IMR-90 (cell line): ENCODE measurements at regions not wholly inside any gene's neighbourhood (a gene's known extent, or its start where the extent isn't known, plus 50 kb on each side); places are given as distances from the start of the nearest gene placed in this dataset.

ENCODE experiments used
- ATAC-seq: fragments of 200-7000 bp; cut with Tn5 transposase; 2 replicates; pipeline ENCODE4 v1.9.1; 2020; ENCODE audit warnings: low read depth, mild to moderate bottlenecking, moderate library complexity
- BruUV-seq: library from RNA; stranded (reverse); fragments of 400-500 nt; replicated peaks from 2 replicates; lab custom pipeline; 2021; lab: Mats Ljungman, UMichigan
- CTCF ChIA-PET: fragments of 300-600 bp; formaldehyde crosslinking; extraction: SDS; loops from one replicate; lab custom pipeline; 2021; ENCODE audit warnings: antibody characterized with exemption; lab: Yijun Ruan, JAX
- POLR2A ChIA-PET: fragments of 300-600 bp; sonication (Branson Sonifier 250); formaldehyde crosslinking; loops from one replicate; lab custom pipeline; 2022; ENCODE audit warnings: antibody characterized with exemption; ENCODE audit not compliant: unreplicated experiment; lab: Charles Lee
- DNase-seq: peaks from one replicate; pipeline ENCODE4 v3.0.0; 2013
- H2AFZ ChIP-seq: replicated peaks from 2 replicates; pipeline ENCODE3; 2013; ENCODE audit warnings: low read length, mild to moderate bottlenecking; ENCODE audit not compliant: poor library complexity
- H2AK5ac ChIP-seq: 2 replicates; pipeline ENCODE4 v1.6.1; 2013; ENCODE audit warnings: low read depth, low read length, inconsistent platforms
- H2AK9ac ChIP-seq: replicated peaks from 2 replicates; pipeline ENCODE3; 2013; ENCODE audit warnings: mild to moderate bottlenecking, low read depth, low read length, moderate library complexity; ENCODE audit not compliant: poor library complexity
- H2BK120ac ChIP-seq: 2 replicates; pipeline ENCODE4 v1.6.1; 2013; ENCODE audit warnings: low read depth, low read length, inconsistent platforms
- H2BK15ac ChIP-seq: 3 replicates; pipeline ENCODE4 v1.6.1; 2013; ENCODE audit warnings: low read depth, low read length, inconsistent platforms
- H2BK20ac ChIP-seq: 2 replicates; pipeline ENCODE4 v1.6.1; 2013; ENCODE audit warnings: low read depth, mild to moderate bottlenecking, inconsistent platforms, low read length, moderate library complexity
- H2BK5ac ChIP-seq: 2 replicates; pipeline ENCODE4 v1.6.1; 2013; ENCODE audit warnings: mild to moderate bottlenecking, low read depth, low read length, inconsistent platforms; ENCODE audit not compliant: poor library complexity, severe bottlenecking
- H3K14ac ChIP-seq: replicated peaks from 2 replicates; pipeline ENCODE4 v1.6.1; 2013; ENCODE audit warnings: low read depth, low read length, inconsistent platforms
- H3K18ac ChIP-seq: 2 replicates; pipeline ENCODE4 v1.6.1; 2013; ENCODE audit warnings: low read depth, low read length, control low read depth
- H3K23ac ChIP-seq: 2 replicates; pipeline ENCODE4 v1.6.1; 2013; ENCODE audit warnings: low read depth, low read length, inconsistent platforms
- H3K27ac ChIP-seq: 2 replicates; pipeline ENCODE4 v1.5.1; 2013; ENCODE audit warnings: mild to moderate bottlenecking, control low read depth, low read length; ENCODE audit not compliant: insufficient read depth
- H3K27me3 ChIP-seq: 2 replicates; pipeline ENCODE4 v1.6.1; 2013; ENCODE audit warnings: low read length; ENCODE audit not compliant: control insufficient read depth, insufficient read depth
- H3K36me3 ChIP-seq: 2 replicates; pipeline ENCODE4 v1.6.1; 2013; ENCODE audit warnings: low read length, mixed read lengths; ENCODE audit not compliant: control insufficient read depth, insufficient read depth
- H3K4ac ChIP-seq: 2 replicates; pipeline ENCODE4 v1.6.1; 2013; ENCODE audit warnings: low read depth, low read length, inconsistent platforms
- H3K4me1 ChIP-seq: 2 replicates; pipeline ENCODE4 v1.6.1; 2013; ENCODE audit warnings: low read length, mixed read lengths; ENCODE audit not compliant: control insufficient read depth, insufficient read depth
- H3K4me2 ChIP-seq: 2 replicates; pipeline ENCODE4 v1.6.1; 2013; ENCODE audit warnings: low read depth, mild to moderate bottlenecking, control low read depth, low read length, moderate library complexity
- H3K4me3 ChIP-seq: 2 replicates; pipeline ENCODE4 v1.5.1; 2013; ENCODE audit warnings: low read depth, mild to moderate bottlenecking, control low read depth, low read length, moderate library complexity; ENCODE audit not compliant: insufficient read depth
- H3K56ac ChIP-seq: 2 replicates; pipeline ENCODE4 v1.6.1; 2013; ENCODE audit warnings: low read length, inconsistent platforms; ENCODE audit not compliant: insufficient read depth; ENCODE audit errors: extremely low read depth
- H3K79me1 ChIP-seq, 2 experiments: 2 replicates each; pipeline ENCODE4 v1.6.1; 2013; ENCODE audit warnings: low read length in 2 of 2, inconsistent platforms in 1 of 2, low read depth in 1 of 2
- H3K9ac ChIP-seq: 2 replicates; pipeline ENCODE4 v1.6.1; 2013; ENCODE audit warnings: low read depth, low read length, control low read depth
- H3K9me1 ChIP-seq: 2 replicates; pipeline ENCODE4 v1.6.1; 2013; ENCODE audit warnings: low read length, inconsistent platforms; ENCODE audit not compliant: insufficient read depth
- H3K9me3 ChIP-seq: 2 replicates; pipeline ENCODE4 v1.6.1; 2013; ENCODE audit warnings: low read length; ENCODE audit not compliant: control insufficient read depth, insufficient read depth
- H4K20me1 ChIP-seq: 2 replicates; pipeline ENCODE4 v1.6.1; 2013; ENCODE audit warnings: low read length, inconsistent platforms; ENCODE audit not compliant: insufficient read depth
- H4K5ac ChIP-seq: 2 replicates; pipeline ENCODE4 v1.6.1; 2013; ENCODE audit warnings: mild to moderate bottlenecking, low read depth, low read length, control low read depth
- H4K8ac ChIP-seq, 2 experiments: 2 replicates each; pipeline ENCODE4 v1.6.1; 2013; ENCODE audit warnings: low read depth in 2 of 2, low read length in 2 of 2, control low read depth in 1 of 2, inconsistent platforms in 1 of 2
- H4K91ac ChIP-seq: 2 replicates; pipeline ENCODE4 v1.6.1; 2013; ENCODE audit warnings: low read depth, low read length, inconsistent platforms; ENCODE audit not compliant: insufficient read depth
- CEBPB ChIP-seq: IDR thresholded peaks from 2 replicates; pipeline ENCODE4 v1.6.1; 2012; ENCODE audit warnings: low read depth, low read length, improper control_type of control experiment
- FOS ChIP-seq: fragments of 150-350 bp; IDR thresholded peaks from 2 replicates; pipeline ENCODE4 v1.6.1; 2016; ENCODE audit warnings: low read depth, low read length
- WGBS, 2 experiments: methylation state at CpG; one replicate each; pipeline versions ENCODE4 v1.1.5 to v1.1.7; 2013; ENCODE audit warnings: missing lambda C conversion rate in 2 of 2; ENCODE audit not compliant: insufficient read length in 1 of 2; ENCODE audit errors: extremely low coverage in 2 of 2; 5-methylcytosine and 5-hydroxymethylcytosine counted together
- dilution Hi-C: fragments of 300-500 bp; cut with HindIII; formaldehyde crosslinking; loops from one replicate; pipeline ENCODE4 v1.14.3; 2018; ENCODE audit warnings: low sequenced_read_pairs; ENCODE audit not compliant: unreplicated experiment
- in situ Hi-C: fragments of 300-500 bp; cut with MboI; formaldehyde crosslinking; loops from 3 replicates; pipeline ENCODE4 v1.14.3; 2019; ENCODE audit warnings: low sequenced_read_pairs, inconsistent platforms, mixed read lengths
- intact Hi-C: fragments of 100-400 bp; cut with micrococcal nuclease; formaldehyde crosslinking; loops from 2 replicates; pipeline ENCODE4 v1.10.0; 2022

GRCh38 chr7:127530148-127530547, 55.2 kb downstream of the GCC1 start:
- H3K9ac ChIP-seq, result no peak overlapping the region
- no peak overlapping the region for H4K5ac ChIP-seq
- no peak overlapping the region for H2BK120ac ChIP-seq
- no peak for ATAC-seq
- H3K9me3 ChIP-seq, result no peaks in the 10 kb centered on the region
- no peak overlapping the region for H2AFZ ChIP-seq
- H3K4me1 ChIP-seq, result no peaks in the 10 kb centered on the region
- H2BK20ac ChIP-seq, result no peak overlapping the region
- in situ Hi-C loops (no loop called here), intact Hi-C loops (no loop called here), dilution Hi-C loops (no loop called here)
- no peak overlapping the region for H3K56ac ChIP-seq
- H3K9me1 ChIP-seq, result no peaks in the 10 kb centered on the region
- CTCF ChIA-PET, result interaction anchor here (0.6 kb wide), 1 partner anchor 266 kb away, joined by 3 read pairs; no protein-coding TSS in a partner anchor
- TF ChIP-seq CEBPB (no peak), FOS (no peak)
- no peak overlapping the region for H4K8ac ChIP-seq
- H3K27me3 ChIP-seq, result peaks cover 9% of the 10 kb centered on the region
- POLR2A ChIA-PET, result no interaction called here
- H3K4ac ChIP-seq, result no peak overlapping the region
- H3K14ac ChIP-seq, result no peak overlapping the region
- no CpG with 5 or more reads among the region's 1 CpG for WGBS, 2 experiments
- no peak overlapping the region for H2BK15ac ChIP-seq
- no peaks in the 10 kb centered on the region for H3K79me1 ChIP-seq
- no peak overlapping the region for H3K4me2 ChIP-seq
- H2AK5ac ChIP-seq, result no peak overlapping the region
- no peak overlapping the region for H3K27ac ChIP-seq
- H3K18ac ChIP-seq, result no peak overlapping the region
- H3K36me3 ChIP-seq, result no peaks in the 10 kb centered on the region
- BruUV-seq, result no TSS peak
- no peak overlapping the region for H2AK9ac ChIP-seq
- no peak for DNase-seq
- no peak overlapping the region for H2BK5ac ChIP-seq
- no peak overlapping the region for H3K23ac ChIP-seq
- no peaks in the 10 kb centered on the region for H4K20me1 ChIP-seq
- no peak overlapping the region for H3K4me3 ChIP-seq
- no peak overlapping the region for H4K91ac ChIP-seq
